ENCODE measurements at regions not wholly inside any gene's neighbourhood (a gene's known extent, or its start where the extent isn't known, plus 50 kb on each side); places are given as distances from the start of the nearest gene placed in this dataset.
A peak's percentile ranks its signal among the peaks of the same experiment; 100 is the strongest.
"Not testable (repeated sequence)": the region's sequence is repeated elsewhere in the genome, so short reads cannot be mapped to it uniquely, and the experiment has no call there.

GRCh38 chr7:81473236-81473635 is 296.6 kb downstream of the HGF start:
- no peak for DNase-seq

GRCh38 chr7:81470724-81471379 is 299.0 kb downstream of the HGF start:
- no peak for DNase-seq

GRCh38 chr7:81469869-81470723 is 299.8 kb downstream of the HGF start:
- peak; percentile 66 for DNase-seq

GRCh38 chr7:81469153-81469868 is 300.5 kb downstream of the HGF start:
- no peak for DNase-seq

GRCh38 chr7:81468526-81468925 is 301.3 kb downstream of the HGF start:
- DNase-seq, result no peak

GRCh38 chr7:81467964-81468363 is 301.9 kb downstream of the HGF start:
- DNase-seq, result no peak

GRCh38 chr7:81462672-81463071 is 307.2 kb downstream of the HGF start:
- peak; percentile 59 for DNase-seq

GRCh38 chr7:81460250-81461045 is 309.4 kb downstream of the HGF start:
- DNase-seq, result no peak

GRCh38 chr7:81459485-81459884 is 310.4 kb downstream of the HGF start:
- DNase-seq, result no peak

- peak; percentile 43 for DNase-seq
These were observed 311.9 kb downstream of the HGF start for GRCh38 chr7:81457852-81458522.

GRCh38 chr7:81453770-81454169 is 316.1 kb downstream of the HGF start:
- not testable (repeated sequence) for DNase-seq

GRCh38 chr7:81449105-81449504 is 320.7 kb downstream of the HGF start:
- peak; percentile 3 for DNase-seq

GRCh38 chr7:81447351-81447952 is 322.4 kb downstream of the HGF start:
- DNase-seq, result peak; percentile 56

GRCh38 chr7:81446212-81446611 is 323.6 kb downstream of the HGF start:
- no peak for DNase-seq

GRCh38 chr7:81445462-81445861 is 324.4 kb downstream of the HGF start:
- DNase-seq, result peak; percentile 19

- no peak for DNase-seq
These were observed 328.1 kb downstream of the HGF start for GRCh38 chr7:81441750-81442149.

GRCh38 chr7:81439591-81439990 is 330.3 kb downstream of the HGF start:
- no peak for DNase-seq

GRCh38 chr7:81437160-81437559 is 332.7 kb downstream of the HGF start:
- not testable (repeated sequence) for DNase-seq

- DNase-seq, result no peak
These were observed 336.0 kb downstream of the HGF start for GRCh38 chr7:81433692-81434331.

- peak; percentile 26 for DNase-seq
These were observed 336.6 kb downstream of the HGF start for GRCh38 chr7:81433206-81433605.

- peak; percentile 2 for DNase-seq
These were observed 339.1 kb downstream of the HGF start for GRCh38 chr7:81430761-81431160.
